Esophagus squamous epithelium (tissue), 5 donors: ENCODE measurements at regions not wholly inside any gene's neighbourhood (a gene's known extent, or its start where the extent isn't known, plus 50 kb on each side); places are given as distances from the start of the nearest gene placed in this dataset.

Source experiments
- DNase-seq: peaks from one replicate; lab custom pipeline; 2025; lab: John Stamatoyannopoulos, UW
- H3K27ac ChIP-seq, 4 donors: fragments of 200-600 bp; sonication (generic); one replicate each; pipeline ENCODE4 v1.5.1; 2016 to 2019; ENCODE audit warnings: mild to moderate bottlenecking in 1 of 4
- H3K27me3 ChIP-seq, 4 donors: fragments of 200-600 bp; sonication (generic); 1 replicate in 3 of 4; 2 replicates in 1 of 4; pipeline versions ENCODE4 v1.5.1 to v1.6.0; 2017 to 2021; ENCODE audit warnings: antibody characterized with exemption in 1 of 4
- H3K36me3 ChIP-seq, 3 donors: fragments of 200-600 bp; sonication (generic); one replicate each; pipeline ENCODE4 v1.5.1; 2016 to 2019
- H3K4me1 ChIP-seq, 3 donors: fragments of 200-600 bp; sonication (generic); one replicate each; pipeline ENCODE4 v1.5.1; 2017 to 2019
- H3K4me3 ChIP-seq, 4 donors: fragments of 200-600 bp; sonication (generic); 1 replicate in 3 of 4; 2 replicates in 1 of 4; pipeline ENCODE4 v1.5.1; 2016 to 2019; ENCODE audit warnings: mild to moderate bottlenecking in 2 of 4, moderate library complexity in 1 of 4
- H3K9me3 ChIP-seq, 3 donors: fragments of 200-600 bp; sonication (generic); one replicate each; pipeline ENCODE4 v1.5.1; 2016 to 2019
- CTCF ChIP-seq, 6 experiments: fragments of 450-650 bp in 4 of 6; fragments of 200-600 bp in 2 of 6; sonication (generic) in 2 of 6; IDR thresholded peaks; one replicate each; pipeline ENCODE4 v1.5.1; 2016 to 2019; ENCODE audit warnings: antibody characterized with exemption in 6 of 6, mild to moderate bottlenecking in 4 of 6, moderate library complexity in 4 of 6
- POLR2A ChIP-seq, 4 donors: fragments of 450-650 bp; IDR thresholded peaks; one replicate each; pipeline ENCODE4 v1.6.1; 2017; ENCODE audit warnings: antibody characterized with exemption in 4 of 4, mild to moderate bottlenecking in 4 of 4, moderate library complexity in 3 of 4
- WGBS, 2 donors: methylation state at CpG; one replicate each; pipeline ENCODE4 v1.1.5; 2018; 5-methylcytosine and 5-hydroxymethylcytosine counted together
- intact Hi-C: fragments of 100-400 bp; cut with DNase I; formaldehyde crosslinking; loops from one replicate; pipeline ENCODE4 v1.15.0; 2022
- donor health status: DM: yes; HTN: yes; CAD: no.

GRCh38 chr10:78770167-78771090 is 298.3 kb upstream of the ZMIZ1 start:
- H3K9me3 ChIP-seq, result no peaks in the 10 kb centered on the region
- no peak overlapping the region for H3K4me3 ChIP-seq
- H3K27me3 ChIP-seq, result no peaks in the 10 kb centered on the region
- no peak for DNase-seq
- intact Hi-C loops, result no loop called here
- H3K27ac ChIP-seq, result peak overlapping the region in 2 of 4 donors; percentile 15 to 35
- peaks cover 0 to 20% (median 4%) of the 10 kb centered on the region in 3 donors for H3K4me1 ChIP-seq
- H3K36me3 ChIP-seq, result no peaks in the 10 kb centered on the region
- WGBS, 2 donors, result 82 to 90% methylated on average over 16 of the region's 16 CpGs
- TF ChIP-seq POLR2A (IDR thresholded peaks at IDR 0.05) (no peak), CTCF (IDR thresholded peaks at IDR 0.05) (no peak)

- no peaks in the 10 kb centered on the region for H3K36me3 ChIP-seq
- intact Hi-C loops, result no loop called here
- H3K9me3 ChIP-seq, result no peaks in the 10 kb centered on the region
- peak overlapping the region in 2 of 4 donors; percentile 1 to 21 for H3K27ac ChIP-seq
- DNase-seq, result no peak
- TF ChIP-seq POLR2A (IDR thresholded peaks at IDR 0.05) (no peak), CTCF (IDR thresholded peaks at IDR 0.05) (no peak)
- no peak overlapping the region for H3K4me3 ChIP-seq
- 75 to 80% methylated on average over 4 to 7 of the region's 7 CpGs for WGBS, 2 donors
- no peaks in the 10 kb centered on the region for H3K27me3 ChIP-seq
- H3K4me1 ChIP-seq, result peaks cover 0 to 26% (median 4%) of the 10 kb centered on the region in 3 donors
These were observed 297.5 kb upstream of the ZMIZ1 start for GRCh38 chr10:78771260-78771659.

GRCh38 chr10:78771808-78772455 is 296.8 kb upstream of the ZMIZ1 start:
- H3K9me3 ChIP-seq, result no peaks in the 10 kb centered on the region
- H3K27me3 ChIP-seq, result no peaks in the 10 kb centered on the region
- no peak overlapping the region for H3K4me3 ChIP-seq
- peaks cover 0 to 32% (median 4%) of the 10 kb centered on the region in 3 donors for H3K4me1 ChIP-seq
- H3K36me3 ChIP-seq, result no peaks in the 10 kb centered on the region
- intact Hi-C loops, result no loop called here
- 81 to 85% methylated on average over 6 to 7 of the region's 7 CpGs for WGBS, 2 donors
- peak overlapping the region in 3 of 4 donors; percentile 1 to 21 (median 17) for H3K27ac ChIP-seq
- DNase-seq, result no peak
- no peak for TF ChIP-seq CTCF (IDR thresholded peaks at IDR 0.05)
- no peak for TF ChIP-seq POLR2A (IDR thresholded peaks at IDR 0.05)

GRCh38 chr10:78772486-78772885 is 296.3 kb upstream of the ZMIZ1 start:
- peaks cover 0 to 38% (median 5%) of the 10 kb centered on the region in 3 donors for H3K4me1 ChIP-seq
- peak overlapping the region in 1 of 4 donors; percentile 21 for H3K27ac ChIP-seq
- H3K27me3 ChIP-seq, result no peaks in the 10 kb centered on the region
- WGBS, 2 donors, result 89 to 96% methylated on average over 3 to 7 of the region's 8 CpGs
- intact Hi-C loops, result no loop called here
- DNase-seq, result no peak
- H3K4me3 ChIP-seq, result no peak overlapping the region
- no peak for TF ChIP-seq POLR2A (IDR thresholded peaks at IDR 0.05)
- no peak for TF ChIP-seq CTCF (IDR thresholded peaks at IDR 0.05)
- H3K36me3 ChIP-seq, result no peaks in the 10 kb centered on the region
- H3K9me3 ChIP-seq, result no peaks in the 10 kb centered on the region
